ENCODE measurements at regions not wholly inside any gene's neighbourhood (a gene's known extent, or its start where the extent isn't known, plus 50 kb on each side); places are given as distances from the start of the nearest gene placed in this dataset.

DNA sequence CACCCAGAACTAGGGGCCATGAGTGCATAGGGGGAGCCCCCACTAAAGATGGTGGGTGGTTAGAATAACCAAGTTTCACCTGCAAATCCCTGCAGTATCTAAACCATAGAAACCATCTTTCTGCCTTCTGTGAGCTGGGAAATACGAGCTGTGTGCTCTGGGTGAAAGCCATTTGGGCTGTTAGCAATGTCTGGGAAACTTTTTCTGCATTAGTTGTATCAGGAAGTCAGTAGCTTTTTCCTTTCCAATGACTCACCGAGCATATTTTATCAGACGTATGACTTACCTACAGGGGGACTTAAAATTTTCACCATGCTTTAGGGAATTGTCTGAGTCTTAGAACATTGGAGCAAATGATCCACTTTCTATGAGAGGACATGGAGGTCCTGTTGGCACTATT, 584.0 kb downstream of the QKI start:
- ChIA-PET CTCF (no interaction called here), RAD21 (ENCODE audit: low non-redundant PET in 1 of 2, low total read pairs in 2 of 2, uncharacterized antibody in 2 of 2, unreplicated experiment in 2 of 2) (no interaction called here), POLR2A (no interaction called here)
- Histone ChIP-seq H3K4me1 (ENCODE audit: control insufficient read depth in 1 of 2, insufficient read depth in 2 of 2, low read length in 2 of 2) (no peaks in the 10 kb centered on the region), H4K20me1 (ENCODE audit: insufficient read depth) (no peaks in the 10 kb centered on the region), H3K79me2 (ENCODE audit: insufficient read depth, low read length) (no peaks in the 10 kb centered on the region), H3K9me2 (ENCODE audit: insufficient read depth) (no peaks in the 10 kb centered on the region), H3K9me3 (ENCODE audit: control insufficient read depth in 1 of 2, insufficient read depth in 1 of 2, low read depth in 1 of 2, low read length in 2 of 2) (no peaks in the 10 kb centered on the region; a peak in 1 of 4 replicates), H3K27me3 (ENCODE audit: insufficient read depth, low read length) (no peaks in the 10 kb centered on the region), H3K36me3 (ENCODE audit: control insufficient read depth in 1 of 2, insufficient read depth in 2 of 2, low read length in 2 of 2) (no peaks in the 10 kb centered on the region), H3K9ac (ENCODE audit: low read length) (no peak overlapping the region), H3K4me2 (ENCODE audit: low read length) (no peak overlapping the region), H2AFZ (ENCODE audit: low read depth, low read length, poor library complexity, severe bottlenecking) (no peak overlapping the region), H3K4me3 (replicated peaks in 1 of 2; ENCODE audit: low read depth in 1 of 2, low read length in 2 of 2) (no peak overlapping the region), H3K27ac (ENCODE audit: low read depth, low read length) (no peak overlapping the region)
- no peak for ATAC-seq
- intact Hi-C loops (cut with micrococcal nuclease), result no loop called here
- no TSS peak for BruUV-seq (replicated peaks)
- DNase-seq (ENCODE audit: low read depth, low spot score), result no peak
- no peak for TF ChIP-seq EGR1 (IDR thresholded peaks at IDR 0.05; ENCODE audit: low read depth)
- TF ChIP-seq EZH2phosphoT487 (IDR thresholded peaks at IDR 0.05; ENCODE audit: borderline replicate concordance), result no peak
- no peak for TF ChIP-seq JUND (IDR thresholded peaks at IDR 0.05)
- no peak for TF ChIP-seq RAD21 (IDR thresholded peaks at IDR 0.05; ENCODE audit: low read depth)
- TF ChIP-seq ELF1 (IDR thresholded peaks at IDR 0.05; ENCODE audit: borderline replicate concordance, low read depth), result no peak

DNA sequence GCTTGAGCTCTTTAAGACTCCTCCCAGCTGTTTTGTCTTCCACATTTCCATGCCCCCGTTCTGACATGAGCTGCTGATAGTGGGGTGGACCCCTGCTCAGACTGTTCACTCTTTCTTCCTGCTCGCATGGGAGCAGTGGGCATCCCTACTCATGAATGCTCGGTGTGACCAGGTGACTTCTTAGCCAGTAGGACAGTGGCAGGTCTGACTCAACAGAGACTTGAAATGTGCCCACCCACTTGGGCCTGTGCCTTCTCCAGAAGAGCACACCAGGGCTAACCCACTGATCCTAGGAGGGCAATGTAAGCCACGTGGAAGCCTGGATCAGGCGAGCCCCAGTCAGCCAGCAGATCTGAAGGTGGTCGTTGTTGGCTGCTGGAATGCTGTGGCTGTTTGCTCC, 582.0 kb downstream of the QKI start:
- no TSS peak for BruUV-seq (replicated peaks)
- POLR2A ChIA-PET, result no interaction called here
- no peaks in the 10 kb centered on the region for H3K36me3 ChIP-seq (ENCODE audit: control insufficient read depth in 1 of 2, insufficient read depth in 2 of 2, low read length in 2 of 2)
- H3K9me2 ChIP-seq (ENCODE audit: insufficient read depth), result no peaks in the 10 kb centered on the region
- H3K4me2 ChIP-seq (ENCODE audit: low read length), result no peak overlapping the region
- H3K4me1 ChIP-seq (ENCODE audit: control insufficient read depth in 1 of 2, insufficient read depth in 2 of 2, low read length in 2 of 2), result no peaks in the 10 kb centered on the region
- H3K27me3 ChIP-seq (ENCODE audit: insufficient read depth, low read length), result no peaks in the 10 kb centered on the region
- no peaks in the 10 kb centered on the region for H3K79me2 ChIP-seq (ENCODE audit: insufficient read depth, low read length)
- intact Hi-C loops (cut with micrococcal nuclease), result no loop called here
- no peaks in the 10 kb centered on the region for H4K20me1 ChIP-seq (ENCODE audit: insufficient read depth)
- DNase-seq (ENCODE audit: low read depth, low spot score) (no peak), ATAC-seq (no peak)
- RAD21 ChIA-PET (ENCODE audit: low non-redundant PET in 1 of 2, low total read pairs in 2 of 2, uncharacterized antibody in 2 of 2, unreplicated experiment in 2 of 2), result no interaction called here
- H3K27ac ChIP-seq (ENCODE audit: low read depth, low read length), result no peak overlapping the region
- TF ChIP-seq CEBPB (IDR thresholded peaks at IDR 0.05; ENCODE audit: low read depth), result no peak
- no peak for TF ChIP-seq ZFX (IDR thresholded peaks at IDR 0.05)
- TF ChIP-seq, protein P1, sequence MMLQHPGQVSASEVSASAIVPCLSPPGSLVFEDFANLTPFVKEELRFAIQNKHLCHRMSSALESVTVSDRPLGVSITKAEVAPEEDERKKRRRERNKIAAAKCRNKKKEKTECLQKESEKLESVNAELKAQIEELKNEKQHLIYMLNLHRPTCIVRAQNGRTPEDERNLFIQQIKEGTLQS (IDR thresholded peaks at IDR 0.05), result no peak
- TF ChIP-seq, protein P2, sequence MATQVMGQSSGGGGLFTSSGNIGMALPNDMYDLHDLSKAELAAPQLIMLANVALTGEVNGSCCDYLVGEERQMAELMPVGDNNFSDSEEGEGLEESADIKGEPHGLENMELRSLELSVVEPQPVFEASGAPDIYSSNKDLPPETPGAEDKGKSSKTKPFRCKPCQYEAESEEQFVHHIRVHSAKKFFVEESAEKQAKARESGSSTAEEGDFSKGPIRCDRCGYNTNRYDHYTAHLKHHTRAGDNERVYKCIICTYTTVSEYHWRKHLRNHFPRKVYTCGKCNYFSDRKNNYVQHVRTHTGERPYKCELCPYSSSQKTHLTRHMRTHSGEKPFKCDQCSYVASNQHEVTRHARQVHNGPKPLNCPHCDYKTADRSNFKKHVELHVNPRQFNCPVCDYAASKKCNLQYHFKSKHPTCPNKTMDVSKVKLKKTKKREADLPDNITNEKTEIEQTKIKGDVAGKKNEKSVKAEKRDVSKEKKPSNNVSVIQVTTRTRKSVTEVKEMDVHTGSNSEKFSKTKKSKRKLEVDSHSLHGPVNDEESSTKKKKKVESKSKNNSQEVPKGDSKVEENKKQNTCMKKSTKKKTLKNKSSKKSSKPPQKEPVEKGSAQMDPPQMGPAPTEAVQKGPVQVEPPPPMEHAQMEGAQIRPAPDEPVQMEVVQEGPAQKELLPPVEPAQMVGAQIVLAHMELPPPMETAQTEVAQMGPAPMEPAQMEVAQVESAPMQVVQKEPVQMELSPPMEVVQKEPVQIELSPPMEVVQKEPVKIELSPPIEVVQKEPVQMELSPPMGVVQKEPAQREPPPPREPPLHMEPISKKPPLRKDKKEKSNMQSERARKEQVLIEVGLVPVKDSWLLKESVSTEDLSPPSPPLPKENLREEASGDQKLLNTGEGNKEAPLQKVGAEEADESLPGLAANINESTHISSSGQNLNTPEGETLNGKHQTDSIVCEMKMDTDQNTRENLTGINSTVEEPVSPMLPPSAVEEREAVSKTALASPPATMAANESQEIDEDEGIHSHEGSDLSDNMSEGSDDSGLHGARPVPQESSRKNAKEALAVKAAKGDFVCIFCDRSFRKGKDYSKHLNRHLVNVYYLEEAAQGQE (IDR thresholded peaks at IDR 0.05; ENCODE audit: low read depth), result no peak
- TF ChIP-seq SP1 (IDR thresholded peaks at IDR 0.05; ENCODE audit: low read depth), result no peak
- no peak for TF ChIP-seq SRF (IDR thresholded peaks at IDR 0.05; ENCODE audit: low read depth)
- TF ChIP-seq ELF1 (IDR thresholded peaks at IDR 0.05; ENCODE audit: borderline replicate concordance, low read depth), result no peak
- no peak for TF ChIP-seq TCF7L2 (IDR thresholded peaks at IDR 0.05; ENCODE audit: borderline replicate concordance, extremely low read depth, insufficient read depth, insufficient read length)
- H3K9me3 ChIP-seq (ENCODE audit: control insufficient read depth in 1 of 2, insufficient read depth in 1 of 2, low read depth in 1 of 2, low read length in 2 of 2), result no peaks in the 10 kb centered on the region
- no peak overlapping the region for H3K9ac ChIP-seq (ENCODE audit: low read length)
- CTCF ChIA-PET, result no interaction called here
- H3K4me3 ChIP-seq (replicated peaks in 1 of 2; ENCODE audit: low read depth in 1 of 2, low read length in 2 of 2), result no peak overlapping the region
- no peak overlapping the region for H2AFZ ChIP-seq (ENCODE audit: low read depth, low read length, poor library complexity, severe bottlenecking)
